Limb (tissue), 2 donors: ENCODE measurements at regions not wholly inside any gene's neighbourhood (a gene's known extent, or its start where the extent isn't known, plus 50 kb on each side); places are given as distances from the start of the nearest gene placed in this dataset.

Experiments used
- DNase-seq, 2 donors: peaks; one replicate each; pipeline ENCODE4 v3.0.0-alpha.2; 2016; ENCODE audit errors: extremely low spot score in 2 of 2

DNA sequence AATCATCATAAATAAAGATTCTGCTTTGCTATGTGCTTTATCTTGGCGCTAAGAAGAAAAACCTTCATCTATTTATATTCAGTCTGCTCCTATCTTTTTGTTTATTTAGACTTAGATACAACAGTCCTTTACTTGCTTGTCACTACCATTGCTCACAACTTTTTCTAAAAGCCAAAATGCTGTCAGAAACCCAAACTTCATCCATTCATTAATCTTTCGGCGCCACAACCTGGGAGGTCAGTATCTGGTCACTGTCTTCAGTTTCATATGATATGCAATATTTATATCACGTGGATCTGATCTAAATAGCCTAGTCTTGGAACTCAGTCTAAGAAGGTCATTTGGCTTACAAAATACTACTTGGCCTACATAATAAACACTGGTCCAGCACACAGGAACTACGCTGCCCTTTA is 159.3 kb upstream of the TARS1 start:
- no peak for DNase-seq

DNA sequence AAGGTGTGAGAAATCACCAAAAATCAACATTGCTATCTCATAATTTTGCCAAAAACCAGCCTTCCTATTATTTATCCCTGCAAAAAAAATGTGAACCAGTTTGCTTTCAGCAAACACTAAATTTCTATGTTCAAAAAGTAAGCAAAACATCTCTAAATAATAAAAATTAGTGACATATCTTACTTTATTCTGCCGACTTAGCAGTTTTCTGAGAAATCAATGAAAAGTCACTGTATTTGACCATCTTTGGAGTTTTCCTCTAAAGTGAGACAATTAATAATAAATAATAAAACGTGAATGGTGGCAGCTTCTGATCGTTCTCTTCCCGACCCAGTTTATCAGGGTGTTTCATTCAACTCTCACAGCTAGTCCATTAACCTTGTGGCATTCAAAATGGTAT is 158.6 kb upstream of the TARS1 start:
- DNase-seq: no peak

DNA sequence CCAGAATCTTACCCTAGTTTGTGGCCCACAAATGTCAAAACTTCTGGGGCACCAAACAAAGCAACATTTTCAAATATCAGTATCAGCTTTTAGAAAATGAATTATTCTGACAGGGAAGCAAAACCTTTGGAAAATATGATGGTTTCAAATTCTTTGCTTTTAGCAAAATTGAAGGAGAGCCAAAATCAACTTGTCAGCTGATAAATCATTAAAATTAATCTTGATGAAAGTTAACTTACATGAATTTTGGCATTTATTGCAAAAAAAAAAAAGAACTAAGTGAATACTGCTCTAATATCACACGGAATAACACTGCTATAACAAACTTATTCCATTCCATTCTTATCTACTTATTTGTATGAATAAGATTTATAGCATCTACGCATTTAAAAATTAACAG is 158.1 kb upstream of the TARS1 start:
- no peak for DNase-seq

DNA sequence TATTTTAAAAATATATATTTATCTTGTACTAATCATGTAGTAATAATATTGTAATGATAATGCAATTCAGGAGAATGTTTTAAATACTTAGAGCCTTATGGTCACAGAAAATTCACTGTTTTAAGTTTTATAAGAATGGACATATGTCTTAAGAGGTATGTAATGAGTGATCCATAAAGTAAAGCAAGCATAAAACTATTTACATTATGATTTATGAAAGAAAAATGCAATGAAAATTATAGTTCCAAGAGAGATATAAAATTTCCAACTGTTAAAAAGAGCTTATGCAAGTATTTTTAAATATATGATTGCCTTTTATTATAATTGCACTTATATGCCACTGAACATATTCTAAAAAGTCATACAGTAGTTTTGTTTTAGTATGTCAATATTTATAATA is 157.5 kb upstream of the TARS1 start:
- DNase-seq: no peak

DNA sequence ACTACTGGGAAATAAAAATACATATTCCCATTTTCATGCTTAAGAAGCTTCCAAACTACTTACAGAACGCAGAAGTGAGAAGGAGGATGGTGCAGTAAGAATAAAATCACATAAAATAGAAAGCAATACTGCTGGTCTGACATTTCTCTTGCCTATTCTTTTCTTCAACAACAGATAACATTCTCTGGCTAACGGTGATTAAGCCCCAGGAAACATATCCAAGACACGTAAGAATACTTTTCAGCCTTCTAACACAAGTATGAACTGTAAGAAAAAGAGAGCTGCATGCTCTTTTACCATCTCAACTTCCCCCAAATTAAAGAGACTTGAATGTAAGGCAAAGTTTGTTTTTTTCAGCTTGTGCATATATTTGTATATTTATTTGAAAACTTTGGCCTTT is 156.1 kb upstream of the TARS1 start:
- DNase-seq: no peak

DNA sequence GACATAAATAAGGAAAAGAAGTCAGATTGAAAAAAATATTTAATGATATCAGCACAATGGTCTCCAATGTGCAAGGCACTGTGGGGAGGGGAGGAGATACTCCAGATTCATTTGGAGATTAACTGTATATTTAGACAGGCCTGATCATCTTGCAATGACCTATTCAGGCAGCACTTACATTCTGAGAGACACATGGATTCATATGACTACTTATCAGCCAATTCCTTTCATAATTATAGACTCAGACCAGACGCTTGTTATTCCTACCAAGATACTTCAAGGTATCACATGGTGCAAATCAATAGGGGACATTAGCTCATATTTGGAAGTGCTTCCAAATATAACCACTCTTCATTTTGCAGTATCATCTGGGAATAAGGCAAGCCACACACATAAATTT is 153.5 kb upstream of the TARS1 start:
- DNase-seq: no peak

DNA sequence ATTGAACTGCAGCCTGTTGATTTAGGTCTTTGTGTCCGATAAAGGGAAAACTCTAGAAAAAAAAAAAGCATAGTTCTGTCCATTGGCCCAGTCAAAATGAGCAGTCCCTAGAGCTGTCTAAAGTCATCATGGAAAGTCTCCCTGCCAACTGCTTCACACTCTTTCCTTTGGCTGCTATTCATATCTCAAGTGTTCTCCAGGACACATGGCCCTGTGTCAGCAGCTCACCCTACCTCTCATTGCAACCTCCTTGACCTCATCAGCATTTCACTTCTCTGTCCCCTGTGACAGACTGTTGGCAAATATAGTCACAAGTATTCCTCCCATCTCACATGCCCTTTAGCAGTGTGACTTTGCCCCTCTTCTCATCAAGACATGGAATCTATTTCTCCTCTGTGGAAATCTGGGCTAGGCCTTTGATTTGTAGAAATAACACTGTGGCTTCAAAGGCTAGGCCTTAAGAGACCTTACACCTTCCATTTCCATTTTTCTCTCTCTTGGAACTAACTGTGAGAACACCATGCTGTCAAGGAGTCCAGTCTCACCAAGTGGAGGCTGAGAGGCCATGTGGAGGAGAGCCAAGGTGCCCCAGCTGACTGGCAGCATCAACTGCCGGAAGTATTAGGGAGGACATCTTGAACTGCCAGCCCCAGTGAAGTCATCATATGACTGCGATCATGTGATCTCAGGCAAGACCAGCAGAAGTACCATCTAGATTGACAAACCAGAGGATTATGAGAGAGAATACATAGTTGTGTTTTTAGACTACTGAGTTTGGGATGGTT is 149.4 kb upstream of the TARS1 start:
- no peak for DNase-seq

DNA sequence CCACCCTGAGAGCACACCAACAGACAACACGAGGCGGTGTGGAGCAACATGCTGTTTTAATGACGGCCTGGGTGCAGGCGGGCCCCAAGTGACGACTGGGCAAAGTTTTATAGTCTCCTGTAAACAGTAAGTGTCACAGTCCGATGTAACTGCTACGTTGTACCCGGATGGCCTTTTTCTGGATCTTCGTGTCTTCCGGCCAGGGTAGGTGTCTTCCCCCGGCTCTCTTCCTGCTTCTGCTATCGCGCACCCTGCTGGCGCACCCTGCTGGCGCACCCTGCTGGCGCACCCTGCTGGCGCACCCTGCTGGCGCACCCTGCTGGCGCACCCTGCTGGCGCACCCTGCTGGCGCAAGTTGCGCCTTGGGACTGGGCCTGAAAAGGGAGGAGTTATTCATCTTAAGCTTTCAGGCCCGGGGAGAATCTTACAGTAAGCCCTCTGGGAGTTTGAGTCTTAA is 143.0 kb upstream of the TARS1 start:
- DNase-seq: no peak

DNA sequence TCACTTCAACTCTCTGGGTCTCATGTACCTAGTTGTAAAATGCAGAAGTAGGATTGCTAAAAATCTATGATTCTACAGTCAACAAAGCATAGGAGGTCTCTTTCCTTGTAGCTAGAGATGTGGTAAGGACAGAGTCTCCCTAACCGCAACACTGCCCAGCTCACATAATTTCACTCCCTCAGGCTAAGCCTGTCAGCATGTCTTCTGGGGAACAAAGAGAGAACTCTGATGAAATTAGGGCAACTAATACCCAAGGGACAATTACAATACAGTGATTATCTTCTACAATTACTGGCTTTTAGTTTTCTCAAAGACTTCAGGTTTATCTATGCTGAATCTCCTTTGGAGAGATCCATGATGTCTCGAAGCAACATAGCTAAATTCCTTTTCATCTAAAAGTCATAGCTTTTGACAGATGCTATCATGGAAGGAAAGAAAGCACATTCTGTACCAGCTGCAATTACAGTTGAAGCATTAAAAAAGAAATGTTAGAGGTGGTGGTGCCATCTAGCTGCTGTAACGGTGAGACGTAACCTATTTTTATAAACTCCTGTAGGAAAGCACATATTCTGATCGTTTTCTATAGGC is 141.1 kb upstream of the TARS1 start:
- DNase-seq: peak in 1 of 2 donors; percentile 72

DNA sequence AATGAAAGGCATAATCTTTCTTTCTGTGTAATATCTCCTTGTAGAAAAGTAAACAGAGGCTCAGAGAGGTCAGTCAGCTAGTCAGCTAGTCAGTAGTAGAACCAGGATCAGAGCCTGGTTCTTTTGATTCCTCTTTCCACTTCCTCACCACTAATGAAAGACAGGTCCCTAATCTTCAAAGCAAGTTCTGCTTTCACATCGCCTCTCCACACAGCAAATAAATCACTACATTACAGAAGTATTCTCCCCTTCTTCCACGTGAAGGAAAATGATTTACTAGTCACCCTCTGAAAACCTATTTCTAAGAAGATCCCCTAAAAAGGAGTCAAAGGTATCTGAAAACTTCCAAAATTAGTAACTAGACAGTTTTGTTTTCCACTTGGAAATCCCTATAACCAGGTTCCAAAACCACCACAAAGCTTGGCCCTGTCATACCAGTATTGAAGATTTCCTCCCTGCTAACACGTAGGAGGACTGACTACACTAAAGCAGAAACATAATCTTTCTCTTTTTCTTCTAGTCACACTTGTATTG is 140.5 kb upstream of the TARS1 start:
- DNase-seq: no peak

DNA sequence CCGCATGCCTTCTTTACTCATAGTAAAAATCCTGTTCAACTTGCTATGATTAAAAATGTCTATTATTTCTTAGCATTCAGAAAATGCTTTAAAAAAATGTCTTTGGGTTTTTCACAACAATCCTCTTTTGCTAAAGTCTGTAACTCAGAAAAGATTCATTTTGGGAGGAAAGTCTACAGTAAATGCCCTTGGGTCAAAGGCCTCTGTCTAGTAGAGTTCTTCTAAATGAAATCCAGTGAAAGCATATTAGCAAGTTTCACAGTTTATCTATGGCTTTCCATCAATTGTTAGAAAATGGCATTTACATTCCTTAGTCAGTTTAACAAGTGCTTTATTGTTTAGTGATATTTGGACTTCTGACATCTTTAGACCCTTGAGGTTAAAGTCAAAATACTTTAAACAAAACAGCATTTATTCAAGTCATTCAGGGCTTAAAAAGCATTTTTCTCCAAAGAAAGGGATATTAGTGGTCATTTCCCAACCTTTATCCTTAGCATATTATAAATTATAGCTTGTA is 137.1 kb upstream of the TARS1 start:
- DNase-seq: no peak

DNA sequence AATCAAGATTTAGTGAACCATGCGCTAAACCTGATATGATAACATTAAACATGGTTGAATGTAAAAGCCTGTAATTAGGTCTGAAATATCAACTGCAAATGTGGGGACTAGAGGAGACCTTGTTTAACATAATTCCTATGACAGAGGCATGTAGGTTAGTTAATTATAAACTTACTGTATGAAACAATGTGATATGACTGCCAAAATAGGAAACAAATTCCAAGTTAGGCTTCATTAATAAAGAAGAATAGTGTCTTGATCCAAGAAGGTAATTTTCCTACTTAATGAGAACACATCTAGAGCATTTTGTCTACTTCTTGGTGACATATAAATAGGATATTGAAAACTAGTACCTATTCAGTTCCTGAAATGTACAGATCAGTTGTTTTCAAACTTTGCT is 136.2 kb upstream of the TARS1 start:
- DNase-seq: no peak

DNA sequence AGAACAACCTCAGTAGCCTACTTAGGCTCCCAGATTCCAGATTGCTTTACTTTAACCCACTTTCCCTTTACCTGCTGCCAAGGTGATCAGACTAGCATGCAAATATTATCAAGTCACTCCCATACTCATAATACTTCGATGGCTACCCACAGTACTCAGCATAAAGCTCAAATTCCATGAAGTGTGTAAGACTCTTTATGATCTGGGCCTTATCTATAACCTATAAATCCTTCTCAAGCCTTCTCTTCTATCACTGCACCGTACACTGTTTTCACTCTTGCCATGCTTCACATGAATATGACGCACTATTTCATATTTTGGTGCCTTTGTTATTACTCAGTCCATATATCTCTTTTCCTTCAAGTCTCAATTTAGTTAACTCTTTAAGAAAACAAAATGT is 135.2 kb upstream of the TARS1 start:
- no peak for DNase-seq

DNA sequence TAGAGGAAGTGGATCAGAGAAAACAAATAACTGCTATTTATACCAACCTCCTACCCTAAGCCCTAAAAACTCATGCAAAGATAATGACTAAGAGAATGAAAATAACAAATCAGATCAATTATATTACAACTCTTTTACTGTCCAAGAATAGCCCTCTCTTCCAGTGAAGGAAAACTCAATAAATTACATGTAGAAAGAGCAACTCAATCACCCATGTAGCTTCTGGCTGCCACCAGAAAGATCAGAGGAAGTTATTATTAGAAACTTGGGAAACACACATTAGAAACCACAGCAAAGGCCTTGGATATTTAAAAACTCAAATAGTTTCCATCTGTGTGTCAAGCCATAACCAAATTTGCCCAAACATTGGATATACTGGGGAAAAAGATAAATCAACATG is 134.0 kb upstream of the TARS1 start:
- no peak for DNase-seq

DNA sequence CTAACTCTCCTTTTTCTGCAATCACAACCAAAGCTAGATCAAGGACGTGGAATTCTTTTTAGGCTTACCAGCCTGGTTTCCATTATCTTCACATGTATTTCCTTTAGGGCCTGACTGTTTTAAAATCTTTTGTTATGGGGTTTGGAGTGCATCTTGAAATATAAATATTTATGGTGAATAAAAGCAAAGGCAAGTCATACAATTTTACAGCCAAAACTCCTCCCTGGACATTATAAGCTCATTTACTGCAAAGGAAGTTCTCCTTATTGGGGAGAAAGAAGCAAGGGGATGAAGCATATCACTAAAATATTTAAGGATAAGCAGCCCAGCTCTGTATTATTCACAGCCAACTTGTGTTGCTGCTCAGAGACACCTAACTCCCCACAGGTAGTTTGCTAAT is 132.2 kb upstream of the TARS1 start:
- no peak for DNase-seq

DNA sequence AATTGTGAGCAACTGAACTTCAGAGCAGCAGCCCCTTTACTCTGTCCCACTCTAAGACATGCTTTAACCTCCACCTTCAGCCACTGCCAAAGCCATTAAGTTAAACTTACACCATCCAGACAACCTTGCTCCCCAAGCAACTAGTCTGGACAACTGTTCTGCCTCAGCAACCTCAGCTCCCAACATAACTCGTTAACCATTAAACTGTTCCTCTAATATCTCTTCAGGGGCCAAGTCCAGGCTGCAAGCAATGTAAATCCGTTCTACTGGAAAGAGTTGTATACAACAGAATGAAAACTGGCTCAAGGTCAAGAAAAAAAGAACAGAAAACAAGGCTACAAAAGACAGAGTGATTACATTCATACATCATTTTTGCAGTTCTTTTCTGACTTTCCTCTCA is 131.7 kb upstream of the TARS1 start:
- peak in 1 of 2 donors; percentile 51 for DNase-seq

DNA sequence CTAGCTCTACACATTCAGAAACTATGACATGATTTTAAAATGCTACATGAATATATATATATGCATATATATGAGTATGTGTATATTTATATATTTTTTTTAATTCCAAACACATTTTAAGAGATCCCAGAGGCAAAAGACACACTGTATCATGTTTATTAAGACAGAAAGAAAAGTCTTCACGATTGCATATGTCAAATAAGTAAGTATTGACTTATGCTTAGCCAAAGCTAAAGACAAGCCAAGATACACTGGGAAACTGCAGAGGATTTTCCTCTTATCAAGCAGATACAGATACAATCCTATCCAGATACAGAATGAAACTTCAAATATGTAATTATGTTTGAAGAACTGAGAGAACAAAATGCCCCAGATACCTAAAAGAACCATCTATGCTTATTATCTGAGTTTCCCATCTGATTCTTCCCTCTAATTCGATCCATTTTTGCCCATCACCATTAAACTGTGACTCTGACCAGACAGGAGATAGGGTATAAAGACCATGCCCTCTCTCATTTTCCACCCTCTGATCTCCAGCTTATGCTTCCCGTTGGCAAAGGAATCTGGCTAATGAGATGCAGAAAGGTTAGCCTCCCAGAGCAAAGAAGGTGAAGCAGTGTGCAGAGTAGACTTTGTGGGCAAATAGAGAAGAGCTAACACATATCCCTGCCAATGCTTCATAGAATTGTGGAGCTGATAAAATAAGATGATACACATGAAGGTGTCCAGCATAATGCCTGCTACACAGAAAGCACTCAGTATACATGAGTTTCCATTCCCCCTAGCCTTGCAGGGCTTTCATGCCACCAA is 131.0 kb upstream of the TARS1 start:
- no peak for DNase-seq

DNA sequence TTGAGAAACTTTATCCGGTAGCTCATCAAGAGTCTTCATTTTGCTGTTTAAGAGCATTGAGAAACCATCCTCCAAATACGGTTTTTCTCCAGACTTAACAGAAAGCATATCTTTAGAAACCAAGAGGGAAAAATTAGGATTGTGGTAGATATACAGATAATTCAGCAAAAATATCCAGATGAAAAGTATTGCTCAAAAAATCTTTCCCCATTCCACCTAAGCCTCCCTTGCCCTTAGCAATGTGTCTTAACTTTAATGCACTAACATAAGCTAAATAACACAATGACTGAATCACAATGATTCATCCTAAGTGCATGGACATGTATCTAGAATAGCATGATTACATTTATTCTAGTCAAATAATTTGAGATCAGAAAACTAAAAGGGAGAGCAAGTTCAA is 130.3 kb upstream of the TARS1 start:
- no peak for DNase-seq

DNA sequence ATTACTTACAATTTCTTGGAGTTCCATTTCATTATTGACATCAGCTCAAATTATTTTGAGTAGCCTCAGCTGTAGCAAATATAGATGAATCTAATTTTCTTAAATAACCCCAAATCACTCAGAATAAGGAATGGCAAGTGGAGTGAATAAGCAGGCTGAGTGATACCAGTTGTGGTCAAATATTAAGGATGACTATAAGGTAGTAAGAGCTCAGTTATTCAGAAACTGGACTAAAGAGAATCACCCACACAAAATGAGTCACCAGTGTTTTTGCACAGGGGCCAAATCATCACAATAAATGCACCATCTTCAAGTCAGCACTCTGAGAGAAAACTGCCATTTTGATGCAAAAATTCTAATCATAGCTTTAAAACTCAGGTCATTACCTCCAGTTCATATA is 128.9 kb upstream of the TARS1 start:
- no peak for DNase-seq

DNA sequence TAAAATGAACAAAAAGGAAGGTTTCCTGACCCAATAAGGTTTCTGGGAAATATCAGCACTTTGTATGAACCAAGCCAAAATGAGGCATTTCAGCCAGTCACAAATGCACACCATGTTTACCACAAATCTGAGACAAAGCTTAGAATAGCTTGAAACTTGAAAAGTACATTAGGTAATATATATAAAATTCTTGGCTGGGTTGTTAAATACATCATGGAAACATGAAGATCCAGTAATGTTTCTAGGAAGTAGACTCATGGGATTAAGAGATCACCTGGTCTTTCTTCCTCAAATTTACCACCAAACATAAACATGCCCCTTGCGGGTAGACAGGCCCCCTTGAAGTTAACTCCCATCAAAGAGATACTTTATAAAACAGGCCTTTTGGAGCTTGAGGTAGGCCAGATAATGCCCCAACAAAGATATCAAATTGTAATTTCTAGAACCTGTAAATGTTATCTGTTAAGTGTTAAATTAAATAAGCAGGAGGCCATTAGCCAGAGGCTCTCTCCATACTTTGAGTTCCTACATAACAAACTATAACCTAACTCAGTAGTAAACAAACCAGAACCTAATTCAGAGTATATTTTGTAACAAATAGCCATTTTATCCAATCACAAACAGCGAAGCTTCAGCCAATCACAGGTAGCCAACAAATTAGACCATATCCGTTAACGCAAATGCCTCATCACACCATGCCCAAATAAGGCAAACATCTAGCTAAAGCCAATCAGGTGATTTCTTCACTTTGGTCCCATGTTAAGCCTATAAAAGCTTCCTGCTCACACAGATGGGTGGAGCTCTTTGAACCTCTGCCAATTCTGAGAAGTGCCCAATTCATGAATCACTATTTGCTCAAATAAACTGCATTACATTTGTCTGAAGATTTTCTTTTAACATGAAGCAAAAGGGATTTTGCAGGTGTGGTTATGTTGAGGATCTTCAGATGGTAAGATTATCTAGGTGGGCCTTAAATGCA is 127.9 kb upstream of the TARS1 start:
- no peak for DNase-seq

DNA sequence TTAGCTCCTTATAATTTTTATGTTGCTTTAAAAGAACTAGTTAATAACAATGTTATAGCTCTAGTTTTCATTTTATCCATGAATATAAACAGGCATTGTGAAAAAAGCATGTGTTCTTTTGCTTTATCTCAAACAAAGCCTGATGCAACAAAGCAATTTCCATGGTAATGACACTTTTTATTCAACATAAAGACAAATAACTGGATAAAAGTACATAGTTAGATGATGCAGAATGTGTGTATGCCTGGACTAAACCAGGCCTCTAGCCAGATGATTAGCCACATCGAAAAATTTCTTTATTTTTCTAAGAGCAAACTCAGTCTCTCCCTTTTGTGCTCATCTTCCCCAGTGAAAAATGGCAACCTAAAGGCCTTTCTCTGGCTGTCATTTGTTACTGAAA is 125.6 kb upstream of the TARS1 start:
- no peak for DNase-seq
